Stimulated activated CD4-positive, alpha-beta T cell treated with anti-CD3 and anti-CD28 coated beads, Interleukin-12 subunit alpha, Interleukin-12 subunit beta, amount 100 ng/mL, for 4 hours (primary cell): ENCODE measurements at regions not wholly inside any gene's neighbourhood (a gene's known extent, or its start where the extent isn't known, plus 50 kb on each side); places are given as distances from the start of the nearest gene placed in this dataset.
A peak's percentile ranks its signal among the peaks of the same experiment; 100 is the strongest.

Experiments used
- DNase-seq: peaks from one replicate; pipeline ENCODE4 v3.0.0-alpha.2; 2020

DNA sequence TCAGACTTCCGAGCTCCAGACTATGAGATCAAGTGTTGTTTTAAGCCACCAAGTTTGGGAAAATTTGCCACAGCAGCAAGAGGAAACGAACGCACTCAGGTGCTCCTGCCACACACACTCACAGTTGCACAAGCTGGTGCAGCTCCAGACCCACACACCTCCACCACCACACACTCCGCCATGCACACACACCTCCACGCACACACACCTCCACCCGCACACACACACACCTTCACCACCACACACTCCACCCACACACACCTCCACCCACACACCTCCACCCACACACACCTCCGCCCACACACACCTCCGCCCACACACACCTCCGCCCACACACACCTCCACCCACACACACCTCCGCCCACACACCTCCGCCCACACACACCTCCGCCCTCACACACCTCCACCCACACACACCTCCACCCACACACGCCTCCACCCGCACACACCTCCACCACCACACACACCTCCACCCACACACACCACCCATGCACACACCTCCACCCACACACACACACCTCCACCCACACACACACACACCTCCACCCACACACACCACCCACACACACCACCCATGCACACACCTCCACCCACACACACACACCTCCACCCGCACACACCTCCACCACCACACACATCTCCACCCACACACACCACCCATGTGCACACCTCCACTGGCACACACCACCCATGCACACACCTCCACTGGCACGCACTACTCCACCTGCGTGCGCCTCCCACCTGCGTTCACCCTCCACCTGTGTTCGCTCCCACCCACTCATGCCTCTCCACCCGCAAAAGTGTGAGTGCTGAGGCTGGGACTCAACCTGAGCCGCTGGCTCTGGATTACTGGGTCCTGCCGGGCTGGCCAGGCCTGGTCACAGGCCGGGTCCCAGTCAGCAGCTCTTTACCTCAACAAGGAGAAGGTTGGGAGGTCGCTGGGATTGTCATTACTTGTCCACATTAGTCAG is 175.6 kb downstream of the BMP7 start:
- DNase-seq, result no peak

DNA sequence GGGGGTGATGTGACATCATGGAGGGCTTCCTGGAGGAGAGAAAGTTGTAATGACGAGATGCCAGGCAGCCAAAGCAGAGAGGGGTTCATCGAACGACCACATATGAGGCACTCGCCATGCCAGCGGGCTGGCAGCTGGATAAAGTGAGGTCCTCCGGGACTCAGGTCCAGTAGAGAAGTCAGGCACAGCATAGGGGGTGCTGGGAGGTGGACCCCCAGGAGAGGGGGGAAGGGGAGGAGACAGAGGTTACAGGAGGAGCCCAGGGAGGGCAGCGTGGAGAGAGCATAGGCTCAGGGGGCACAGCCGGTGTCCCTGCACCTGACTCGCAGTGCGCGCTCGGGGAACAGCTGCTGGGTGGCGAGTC is 174.7 kb downstream of the BMP7 start:
- no peak for DNase-seq

DNA sequence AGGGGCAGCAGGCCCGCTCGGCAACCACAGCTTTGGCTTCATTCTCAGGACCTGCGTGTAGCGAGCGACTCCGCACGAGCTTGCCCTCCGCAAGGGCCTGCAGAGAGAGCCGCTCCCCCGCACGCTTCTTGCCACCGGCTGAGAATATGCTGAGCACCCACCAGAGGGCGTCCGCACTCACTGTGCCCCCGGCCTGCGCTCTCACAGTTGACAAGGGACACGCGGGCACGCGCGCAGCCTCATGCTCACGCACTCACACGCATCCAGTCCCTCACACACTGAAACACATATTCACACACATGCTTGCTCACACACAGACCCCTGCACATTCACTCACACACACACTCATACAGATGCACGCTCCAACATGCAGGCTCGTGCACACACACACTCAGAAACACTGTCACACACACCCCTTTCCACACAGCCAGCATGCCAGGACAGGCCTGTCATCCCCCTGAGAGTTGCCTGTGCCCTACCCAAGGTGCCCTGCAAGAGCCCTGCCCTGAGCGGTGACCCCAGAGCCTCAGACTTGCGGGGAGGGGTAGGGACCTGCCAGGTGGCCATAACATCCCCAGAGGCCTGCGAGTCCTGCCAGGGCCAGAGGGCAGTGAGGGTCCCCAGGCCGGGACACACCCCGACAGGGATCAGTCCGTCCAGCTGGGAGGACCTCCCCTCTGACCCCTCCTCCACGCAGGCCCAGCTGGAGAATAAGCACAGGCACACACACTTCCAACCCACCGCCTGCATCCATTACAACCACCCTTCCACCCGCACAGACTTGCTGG is 174.1 kb downstream of the BMP7 start:
- DNase-seq, result peak; percentile 52

DNA sequence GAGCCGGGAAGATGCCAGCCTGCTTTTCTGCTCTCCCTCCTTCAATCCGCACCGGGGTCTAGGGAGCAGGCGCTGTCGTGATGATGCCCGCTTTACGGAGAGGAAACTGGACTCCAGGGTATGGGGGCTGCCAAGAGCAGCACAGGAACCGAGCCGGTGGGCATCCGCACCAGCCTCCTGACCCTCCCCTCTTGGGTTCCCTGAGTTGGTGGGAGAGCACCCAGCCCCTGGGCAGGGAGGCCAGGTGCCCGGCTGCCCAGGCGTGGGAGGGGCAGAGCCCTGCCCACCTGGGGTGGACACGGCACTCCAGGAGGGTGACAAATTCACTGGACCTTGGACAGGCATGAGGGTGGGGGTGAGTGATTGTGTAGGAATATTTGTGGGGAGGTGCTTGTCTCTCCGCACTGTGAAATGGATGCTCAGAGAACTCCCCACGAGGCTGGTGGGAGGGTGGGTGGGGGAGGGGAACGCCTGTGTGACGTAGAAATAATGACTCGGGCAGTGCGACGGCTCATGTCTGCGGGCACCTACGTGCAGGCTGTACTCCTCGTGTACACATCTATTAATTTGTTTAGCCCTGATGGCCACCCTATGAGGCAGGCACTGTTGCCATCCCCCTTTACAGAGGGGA is 173.4 kb downstream of the BMP7 start:
- no peak for DNase-seq

DNA sequence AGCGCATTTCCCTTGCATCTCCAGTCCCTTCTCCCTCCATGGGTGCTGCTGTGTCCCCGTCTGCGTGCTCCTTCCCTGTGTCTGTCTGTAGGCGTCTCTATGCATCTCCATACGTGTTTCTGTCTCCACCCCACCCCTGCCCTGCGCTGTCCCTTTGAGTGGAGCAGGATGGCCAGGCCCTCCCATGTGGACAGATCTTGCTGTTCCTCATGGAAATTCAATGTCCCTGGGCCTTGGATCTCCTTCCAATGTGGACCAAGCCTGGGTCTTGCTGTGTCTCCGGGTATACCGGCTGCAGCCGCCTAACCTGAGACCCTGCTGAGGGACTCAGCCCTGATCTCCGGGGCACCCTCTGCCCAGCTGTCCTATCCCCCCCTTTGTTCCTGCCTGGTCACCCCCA is 172.7 kb downstream of the BMP7 start:
- DNase-seq, result no peak

DNA sequence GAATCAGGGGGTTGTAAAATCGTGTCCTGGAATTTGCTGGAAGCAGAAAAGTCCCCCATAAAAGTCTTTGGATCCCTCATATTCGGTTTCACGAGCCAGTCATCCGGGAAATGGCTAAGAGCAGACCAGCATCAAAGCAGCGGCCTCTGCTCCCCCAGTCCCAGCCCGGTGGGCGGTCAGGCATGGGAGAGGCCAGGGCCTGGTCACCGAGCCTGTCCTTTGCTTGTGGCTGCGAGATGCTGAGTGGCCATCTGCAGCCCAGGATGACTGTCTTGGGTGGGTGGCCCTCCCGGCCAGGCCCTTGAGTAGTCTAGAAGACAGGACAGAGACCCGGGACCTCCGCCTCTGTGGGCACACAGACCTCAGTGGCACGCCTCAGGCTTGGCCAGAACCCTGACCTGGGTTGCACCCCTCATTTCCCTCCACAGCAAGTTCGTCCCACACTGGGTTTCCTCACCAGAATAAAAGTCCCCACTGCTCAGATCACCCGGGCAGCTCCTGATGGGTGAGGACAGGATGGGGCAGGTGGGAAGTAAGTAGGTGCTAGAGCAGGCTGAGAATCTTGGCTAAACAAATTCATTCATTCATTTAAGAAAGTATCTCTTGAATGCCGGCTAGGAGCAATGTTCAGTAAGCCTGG is 172.1 kb downstream of the BMP7 start:
- DNase-seq, result no peak

DNA sequence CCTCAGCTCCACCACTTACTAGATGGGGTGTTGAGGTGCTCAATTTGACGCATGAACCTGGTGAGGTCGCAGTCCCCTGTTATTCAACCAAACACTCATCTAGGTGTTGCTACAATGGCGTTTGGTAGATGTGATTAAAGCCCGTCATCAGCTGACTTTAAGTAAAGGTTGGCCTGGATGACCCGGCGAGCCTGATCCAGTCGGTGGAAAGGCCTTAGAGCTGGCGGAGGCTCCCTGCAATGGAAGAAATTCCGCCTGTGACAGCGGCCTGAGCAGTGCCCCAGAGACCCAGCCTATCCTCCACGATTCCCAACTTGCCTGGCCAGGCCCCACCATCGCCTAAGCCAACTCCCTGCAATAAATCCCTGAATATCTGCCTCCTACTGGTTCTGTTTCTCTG is 171.4 kb downstream of the BMP7 start:
- no peak for DNase-seq

DNA sequence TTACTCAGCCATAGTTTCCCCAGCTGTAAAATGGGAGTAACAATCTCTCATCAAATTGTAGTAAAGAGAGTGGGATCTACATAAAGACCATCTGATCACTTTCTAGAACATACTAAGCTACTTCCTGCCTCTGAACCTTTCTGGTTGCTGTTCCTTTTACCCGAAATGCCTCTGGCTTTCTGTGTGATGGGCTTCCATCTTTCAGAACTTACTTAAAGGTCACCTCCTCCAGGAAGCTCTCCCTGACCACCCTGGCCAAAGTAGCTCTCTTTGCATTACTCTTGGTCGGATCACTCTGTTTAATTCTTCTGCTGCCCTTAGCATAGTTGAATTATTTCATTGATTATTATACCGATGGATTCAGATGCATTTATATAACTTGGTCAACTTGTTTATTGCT is 171.0 kb downstream of the BMP7 start:
- no peak for DNase-seq

DNA sequence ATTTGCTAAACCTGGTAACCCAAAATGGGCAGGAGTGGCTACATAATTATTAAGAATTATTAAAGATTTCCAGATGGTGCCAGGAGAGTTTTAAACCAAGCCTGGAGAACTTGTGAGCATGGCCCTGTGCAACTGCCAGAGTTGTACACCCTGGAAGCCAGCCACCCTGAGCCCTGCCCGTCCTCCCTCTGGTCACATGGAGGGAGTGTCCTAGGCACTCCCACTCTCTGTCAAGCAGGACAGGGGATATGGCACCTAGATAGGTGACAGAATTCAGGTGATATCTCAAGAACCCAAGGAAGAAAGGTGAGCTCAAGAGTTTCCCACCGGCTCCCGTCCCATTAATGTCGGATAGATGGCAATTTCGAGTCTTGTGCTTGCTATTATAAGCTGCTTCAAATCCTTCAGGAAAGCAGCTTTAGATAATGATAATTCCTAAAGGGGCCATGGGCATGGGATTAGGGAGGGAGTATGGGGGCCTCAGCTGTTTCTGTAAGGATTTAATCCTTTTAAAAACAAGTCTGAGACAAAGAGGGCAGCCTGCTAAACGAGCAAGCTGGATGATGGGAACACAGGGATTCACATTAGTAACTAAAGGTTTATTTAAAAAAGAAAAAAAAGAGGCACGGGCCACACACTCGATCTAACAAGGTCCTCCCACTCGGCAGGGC is 169.1 kb downstream of the BMP7 start:
- no peak for DNase-seq

DNA sequence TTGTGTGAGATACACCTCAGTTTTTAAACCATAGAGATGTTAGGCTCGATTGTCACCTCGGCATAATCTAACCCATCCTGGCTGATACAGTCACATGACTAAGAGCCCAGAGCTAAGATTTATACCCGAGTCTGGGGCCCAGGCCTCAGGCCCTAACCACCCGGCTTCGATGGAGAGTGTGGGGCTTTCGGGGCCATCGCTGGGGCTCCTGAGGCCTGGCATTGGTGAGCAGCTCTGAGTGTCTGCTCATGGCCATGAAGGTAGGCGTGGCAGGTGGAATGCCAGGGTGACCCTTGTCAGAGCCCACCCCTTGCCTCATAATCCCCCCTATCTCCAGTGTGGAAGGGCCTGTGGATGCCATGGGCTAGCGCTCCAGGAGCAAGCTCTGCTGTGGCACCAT is 164.3 kb downstream of the BMP7 start:
- no peak for DNase-seq

DNA sequence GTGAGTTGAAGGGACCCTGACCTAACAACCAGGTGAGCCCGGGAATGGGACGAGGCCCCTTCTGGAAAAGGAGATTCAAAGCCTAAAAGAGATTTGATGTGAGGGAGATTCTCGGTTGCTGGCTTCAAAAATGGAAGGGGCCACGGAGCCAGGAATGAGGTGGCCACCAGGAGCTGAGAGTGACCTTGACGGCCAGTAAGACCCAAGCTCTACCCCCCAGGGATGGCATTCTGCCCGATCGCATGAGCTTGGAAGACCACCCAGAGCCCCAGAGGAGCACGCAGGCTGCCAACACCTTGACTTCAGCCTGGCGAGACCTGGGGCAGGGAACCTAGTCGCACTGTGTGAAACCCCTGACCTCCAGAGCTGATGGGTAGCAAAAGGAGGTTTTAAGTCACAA is 163.9 kb downstream of the BMP7 start:
- no peak for DNase-seq

DNA sequence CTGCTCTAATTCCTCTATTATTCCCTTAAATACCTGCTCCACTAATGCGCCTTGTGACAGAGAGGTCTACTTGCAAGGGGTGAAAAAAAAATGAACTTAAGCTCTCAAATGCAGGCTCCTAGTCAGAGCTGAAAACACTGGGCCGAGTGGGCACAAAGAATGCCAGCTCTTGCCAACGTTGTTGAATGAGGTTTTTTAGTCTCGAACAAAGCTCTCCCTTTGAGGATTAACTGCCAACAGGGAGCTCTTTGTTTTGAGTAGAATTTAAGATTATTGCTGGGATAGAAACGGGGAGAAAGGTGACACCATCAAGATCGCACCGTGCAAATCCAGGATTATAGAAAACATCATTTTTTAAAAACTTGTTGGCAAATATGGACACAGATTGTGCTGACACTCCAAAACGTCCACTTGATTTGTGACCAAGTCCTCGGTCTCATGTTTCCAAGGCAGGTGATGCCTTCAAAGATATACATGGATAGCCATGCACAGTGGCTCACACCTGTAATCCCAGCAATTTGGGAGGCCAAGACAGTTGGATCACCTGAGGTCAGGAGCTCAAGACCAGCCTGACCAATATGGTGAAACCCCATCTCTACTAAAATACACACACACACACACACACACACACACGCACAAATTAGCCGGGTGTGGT is 163.2 kb downstream of the BMP7 start:
- DNase-seq, result no peak

DNA sequence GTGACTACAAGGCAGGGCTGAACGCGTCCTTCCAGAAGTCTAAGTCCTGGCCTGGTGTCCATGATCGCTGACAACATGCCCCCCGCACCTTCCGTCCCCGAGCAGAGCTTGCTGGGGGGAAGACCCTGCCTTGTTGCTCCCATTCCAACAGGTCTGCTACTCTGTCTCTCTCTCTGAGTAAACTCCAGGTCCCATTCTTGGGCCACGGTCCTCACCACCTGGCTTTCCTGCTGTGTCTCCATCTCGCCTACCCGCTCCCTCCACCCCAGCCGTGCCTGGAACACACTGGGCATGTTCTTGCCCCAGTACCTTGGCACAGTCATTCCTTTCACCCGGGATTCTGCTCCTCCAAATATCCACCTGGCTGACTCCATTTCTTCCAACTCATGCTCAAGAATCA is 162.3 kb downstream of the BMP7 start:
- DNase-seq, result no peak

DNA sequence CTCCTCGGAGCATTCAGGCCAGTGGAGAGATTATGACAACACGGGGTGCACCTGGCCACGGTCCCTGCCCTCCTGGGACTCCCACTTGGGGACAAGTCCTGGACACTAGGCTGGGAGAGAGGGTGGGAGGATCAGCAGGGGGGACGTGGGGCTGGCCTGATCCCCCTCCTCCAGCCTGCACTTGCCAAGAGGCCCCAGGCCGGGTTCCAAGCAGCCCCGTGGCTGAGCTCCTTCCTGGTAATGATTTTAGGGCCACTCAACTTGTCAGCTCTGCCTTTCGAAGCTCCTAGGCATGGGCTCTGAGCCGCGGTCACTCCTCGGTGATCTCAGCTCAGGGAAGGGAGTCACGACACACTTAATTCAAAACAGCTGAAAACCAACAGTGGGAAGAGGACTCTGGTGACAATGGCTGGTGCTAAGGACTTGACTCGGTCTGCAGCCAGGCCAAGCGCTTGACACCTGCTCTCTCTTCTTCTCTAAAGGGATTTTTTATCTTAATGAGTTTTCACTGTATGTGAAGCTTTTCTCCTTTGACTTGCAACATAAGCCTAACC is 161.7 kb downstream of the BMP7 start:
- DNase-seq, result no peak

DNA sequence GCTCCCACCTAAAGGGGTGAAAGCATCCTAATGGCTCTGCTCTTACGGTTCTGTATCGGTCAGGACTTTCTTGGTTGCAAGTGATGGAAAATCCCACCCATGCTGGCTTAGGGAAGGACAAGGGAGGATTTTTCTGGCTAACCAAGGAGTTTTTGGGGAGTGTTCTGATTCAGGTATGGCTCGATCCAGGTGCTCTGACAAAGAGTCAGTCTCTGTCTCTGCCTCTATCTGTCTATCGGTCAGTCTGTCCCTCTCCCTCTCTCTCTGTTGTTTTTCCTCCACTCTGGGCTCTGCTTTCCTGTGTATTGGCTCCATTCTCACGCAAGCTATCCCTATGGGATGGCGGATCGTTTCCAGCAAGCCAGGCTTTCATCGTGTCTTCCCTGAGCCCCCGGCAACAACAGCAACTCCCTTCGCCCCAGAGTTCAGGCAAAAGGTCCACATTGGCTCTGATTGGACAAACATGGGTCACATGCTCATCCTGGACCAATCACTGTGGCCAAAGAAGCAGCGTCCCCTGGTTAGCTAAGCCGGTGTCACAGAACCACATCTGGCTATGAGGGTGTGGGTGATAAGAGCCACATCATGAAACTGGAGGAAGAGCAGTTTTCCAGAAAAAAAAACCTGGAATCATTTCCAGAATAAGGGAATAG is 160.3 kb downstream of the BMP7 start:
- no peak for DNase-seq

DNA sequence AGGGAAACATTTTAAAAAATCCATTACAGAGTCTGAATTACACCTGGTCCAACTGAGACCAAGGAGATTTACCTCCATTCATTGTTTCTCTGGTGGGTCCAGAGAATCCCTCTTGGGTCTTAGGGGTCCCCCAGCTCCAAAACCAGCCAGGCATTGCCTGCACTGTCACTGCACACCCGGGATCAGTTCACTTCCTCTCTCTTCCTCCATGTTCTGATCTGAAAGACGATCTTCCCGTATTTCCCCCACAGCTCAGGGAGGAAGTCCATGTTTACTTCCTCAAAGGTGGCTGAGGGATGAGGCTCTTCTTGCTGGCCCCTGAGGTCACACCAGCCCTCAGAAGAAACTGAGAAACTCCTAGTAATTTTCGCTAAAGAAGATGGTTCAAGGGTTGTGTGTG is 159.7 kb downstream of the BMP7 start:
- no peak for DNase-seq

DNA sequence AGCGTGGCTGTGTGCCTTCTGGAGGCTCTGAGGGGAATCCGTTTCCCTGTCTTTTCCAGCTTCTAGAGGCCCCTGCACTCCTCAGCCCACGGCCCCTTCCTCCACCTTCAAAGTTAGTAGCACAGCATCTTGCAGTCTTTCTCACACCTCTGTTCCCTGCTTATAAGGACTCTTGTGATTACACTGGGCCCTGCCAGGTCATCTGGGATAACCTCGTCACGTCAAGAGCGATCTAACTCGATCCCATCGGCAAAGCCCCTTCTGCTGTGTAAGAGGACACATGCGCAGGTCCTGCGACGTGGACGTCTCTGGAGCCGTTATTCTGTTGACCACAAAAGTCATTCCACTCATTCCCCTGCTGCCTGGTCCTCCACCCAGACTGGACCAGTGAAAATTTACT is 159.2 kb downstream of the BMP7 start:
- no peak for DNase-seq

DNA sequence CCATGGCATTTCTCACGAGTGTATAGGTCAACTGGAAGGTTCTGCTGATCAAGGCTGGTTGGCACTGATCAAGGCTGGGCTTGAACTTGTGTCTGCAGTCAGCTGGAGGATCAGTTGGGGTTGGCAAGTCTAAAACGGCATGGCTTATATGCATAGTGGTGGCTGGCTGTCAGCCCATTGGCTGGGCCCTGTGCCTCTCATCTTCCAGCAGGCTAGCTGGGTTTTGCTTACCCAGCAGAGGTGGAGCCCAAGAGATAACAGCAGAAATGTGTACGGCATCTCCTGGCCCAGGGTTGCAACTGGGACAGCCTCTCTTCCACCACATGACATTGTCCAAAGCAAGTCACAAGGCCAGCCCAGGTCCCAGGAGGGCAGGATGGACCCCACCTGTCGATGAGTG is 158.2 kb downstream of the BMP7 start:
- no peak for DNase-seq

DNA sequence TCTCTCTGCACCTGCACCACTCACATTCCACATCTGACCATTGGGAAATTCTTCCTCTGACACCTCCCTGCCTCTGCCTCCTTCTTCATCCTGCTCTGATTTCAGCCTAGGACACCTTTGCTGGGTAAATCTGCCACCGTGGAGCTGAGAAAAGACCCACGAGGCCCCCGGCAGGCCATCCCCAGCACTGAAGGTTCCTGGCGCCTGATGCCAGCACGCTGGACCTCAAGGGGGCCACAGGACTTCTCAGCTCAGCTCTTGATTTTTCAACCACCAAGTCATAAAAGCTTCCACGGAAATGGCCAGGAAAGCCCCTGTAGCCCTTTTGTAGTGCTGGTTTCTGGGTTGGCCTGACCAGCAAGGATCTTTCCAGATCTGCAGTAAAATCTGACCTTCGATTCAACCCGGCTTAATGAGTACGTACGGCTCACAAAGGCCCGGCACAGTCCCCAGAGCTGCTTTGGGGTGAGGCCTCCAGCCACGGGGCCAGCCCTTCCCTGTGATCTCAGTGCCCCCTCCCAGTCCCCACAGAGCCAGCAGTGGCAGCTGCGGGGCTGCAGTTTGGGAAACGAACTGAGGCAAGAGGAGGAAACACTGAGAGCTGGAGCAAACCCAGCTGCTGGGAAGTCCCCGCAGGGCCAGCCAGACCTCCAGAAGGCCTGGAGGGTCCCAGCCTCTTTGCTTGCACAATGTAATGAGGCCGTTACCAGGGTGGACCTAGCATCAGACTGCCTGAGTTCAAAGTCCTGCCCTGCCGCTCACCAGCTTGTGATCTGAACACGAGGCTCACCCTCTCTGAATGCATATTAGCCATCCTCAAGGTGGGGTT is 157.5 kb downstream of the BMP7 start:
- no peak for DNase-seq

DNA sequence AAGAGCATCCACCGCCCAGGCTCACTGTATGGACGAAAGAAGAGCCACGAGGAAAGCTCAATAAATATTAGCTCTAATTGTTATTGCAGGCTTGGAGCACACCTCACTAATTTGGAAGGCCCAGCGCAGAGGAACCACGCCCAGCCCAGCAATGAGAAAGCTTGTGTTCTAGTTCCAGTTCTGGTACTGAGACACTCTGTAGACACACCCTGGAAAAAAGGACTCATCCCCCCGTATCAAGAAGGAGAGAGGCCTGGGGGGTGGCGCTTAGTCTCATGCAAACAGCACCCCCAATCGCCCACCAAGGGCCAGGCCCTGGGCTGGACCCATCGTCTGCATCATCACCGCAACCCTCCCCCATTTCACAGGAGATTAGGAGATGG is 156.9 kb downstream of the BMP7 start:
- DNase-seq, result no peak
